ENCODE measurements at regions not wholly inside any gene's neighbourhood (a gene's known extent, or its start where the extent isn't known, plus 50 kb on each side); places are given as distances from the start of the nearest gene placed in this dataset.

DNA sequence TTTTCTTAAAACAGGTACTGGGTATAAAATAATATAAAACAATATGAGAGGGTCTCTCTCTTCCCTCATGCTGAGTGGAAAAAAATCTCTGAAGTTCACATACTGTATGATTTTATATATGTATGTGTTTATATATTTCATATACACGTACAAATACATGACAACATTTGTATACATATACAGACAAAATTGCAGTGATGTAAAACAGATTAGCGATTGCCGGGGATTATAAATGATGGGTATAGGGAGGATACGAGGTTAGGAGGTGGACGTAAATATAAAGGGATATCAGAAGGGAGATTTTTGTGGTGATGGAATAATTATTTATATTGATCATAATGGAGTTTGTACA, 194.8 kb upstream of the PRSS16 start:
- TF ChIP-seq TAF1 (IDR thresholded peaks at IDR 0.05; ENCODE audit: borderline replicate concordance, insufficient read depth, low read length): no peak
- no peak for TF ChIP-seq FOXP2 (optimal IDR thresholded peaks at IDR 0.05; ENCODE audit: borderline replicate concordance, extremely low read depth, extremely low read length, insufficient read depth)
- TF ChIP-seq SIN3A (IDR thresholded peaks at IDR 0.05; ENCODE audit: borderline replicate concordance, insufficient read depth, low read length): no peak
- no peak for TF ChIP-seq POLR2AphosphoS5 (IDR thresholded peaks at IDR 0.05; ENCODE audit: low read depth, low read length)
- TF ChIP-seq, protein P1, sequence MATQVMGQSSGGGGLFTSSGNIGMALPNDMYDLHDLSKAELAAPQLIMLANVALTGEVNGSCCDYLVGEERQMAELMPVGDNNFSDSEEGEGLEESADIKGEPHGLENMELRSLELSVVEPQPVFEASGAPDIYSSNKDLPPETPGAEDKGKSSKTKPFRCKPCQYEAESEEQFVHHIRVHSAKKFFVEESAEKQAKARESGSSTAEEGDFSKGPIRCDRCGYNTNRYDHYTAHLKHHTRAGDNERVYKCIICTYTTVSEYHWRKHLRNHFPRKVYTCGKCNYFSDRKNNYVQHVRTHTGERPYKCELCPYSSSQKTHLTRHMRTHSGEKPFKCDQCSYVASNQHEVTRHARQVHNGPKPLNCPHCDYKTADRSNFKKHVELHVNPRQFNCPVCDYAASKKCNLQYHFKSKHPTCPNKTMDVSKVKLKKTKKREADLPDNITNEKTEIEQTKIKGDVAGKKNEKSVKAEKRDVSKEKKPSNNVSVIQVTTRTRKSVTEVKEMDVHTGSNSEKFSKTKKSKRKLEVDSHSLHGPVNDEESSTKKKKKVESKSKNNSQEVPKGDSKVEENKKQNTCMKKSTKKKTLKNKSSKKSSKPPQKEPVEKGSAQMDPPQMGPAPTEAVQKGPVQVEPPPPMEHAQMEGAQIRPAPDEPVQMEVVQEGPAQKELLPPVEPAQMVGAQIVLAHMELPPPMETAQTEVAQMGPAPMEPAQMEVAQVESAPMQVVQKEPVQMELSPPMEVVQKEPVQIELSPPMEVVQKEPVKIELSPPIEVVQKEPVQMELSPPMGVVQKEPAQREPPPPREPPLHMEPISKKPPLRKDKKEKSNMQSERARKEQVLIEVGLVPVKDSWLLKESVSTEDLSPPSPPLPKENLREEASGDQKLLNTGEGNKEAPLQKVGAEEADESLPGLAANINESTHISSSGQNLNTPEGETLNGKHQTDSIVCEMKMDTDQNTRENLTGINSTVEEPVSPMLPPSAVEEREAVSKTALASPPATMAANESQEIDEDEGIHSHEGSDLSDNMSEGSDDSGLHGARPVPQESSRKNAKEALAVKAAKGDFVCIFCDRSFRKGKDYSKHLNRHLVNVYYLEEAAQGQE (IDR thresholded peaks at IDR 0.05; ENCODE audit: insufficient read depth in 1 of 2, low read depth in 2 of 2, low read length in 2 of 2): no peak

DNA sequence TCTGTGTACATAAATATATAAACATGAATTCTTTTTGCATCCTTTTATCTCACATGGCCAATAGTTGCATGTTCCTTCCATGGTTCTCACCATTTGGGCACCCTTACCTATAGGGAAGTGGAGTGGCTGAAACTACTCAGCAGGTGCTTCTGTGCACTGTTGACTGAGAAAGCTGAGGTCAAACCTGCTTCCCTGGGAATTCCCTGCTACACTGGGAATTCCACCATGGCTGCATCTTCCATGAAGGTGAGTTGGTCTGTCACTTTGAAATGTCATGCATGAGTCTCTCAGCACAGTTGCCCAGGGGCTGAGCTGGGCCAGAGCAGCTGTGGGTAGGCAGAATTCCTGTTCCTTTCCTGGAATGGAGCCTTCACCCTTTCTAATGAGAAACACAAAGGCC, 193.8 kb upstream of the PRSS16 start:
- TF ChIP-seq POLR2AphosphoS5 (IDR thresholded peaks at IDR 0.05; ENCODE audit: low read depth, low read length) (no peak), SIN3A (IDR thresholded peaks at IDR 0.05; ENCODE audit: borderline replicate concordance, insufficient read depth, low read length) (no peak), FOXP2 (optimal IDR thresholded peaks at IDR 0.05; ENCODE audit: borderline replicate concordance, extremely low read depth, extremely low read length, insufficient read depth) (no peak), TAF1 (IDR thresholded peaks at IDR 0.05; ENCODE audit: borderline replicate concordance, insufficient read depth, low read length) (no peak)
- TF ChIP-seq, protein P1 (IDR thresholded peaks at IDR 0.05; ENCODE audit: insufficient read depth in 1 of 2, low read depth in 2 of 2, low read length in 2 of 2): no peak

DNA sequence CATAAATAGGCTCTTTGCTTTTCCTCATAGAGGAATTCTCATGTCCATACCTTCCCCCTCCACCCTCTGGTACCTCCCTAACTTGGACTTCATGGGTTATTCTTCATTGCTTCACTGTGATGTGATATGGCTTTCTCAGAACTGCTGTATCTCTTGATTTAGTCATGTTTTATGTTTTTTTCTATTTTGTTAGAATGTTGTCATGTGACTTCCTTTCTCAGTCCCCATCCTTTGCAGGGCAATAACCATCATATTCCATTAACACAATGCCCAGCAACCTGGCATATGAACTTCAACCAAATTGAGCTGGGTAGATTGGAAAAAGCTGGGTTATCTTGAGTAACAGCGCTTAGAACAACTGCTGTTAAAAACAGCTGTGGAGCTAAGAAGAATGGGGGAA, 190.9 kb upstream of the PRSS16 start:
- TF ChIP-seq, protein P1 (IDR thresholded peaks at IDR 0.05; ENCODE audit: insufficient read depth in 1 of 2, low read depth in 2 of 2, low read length in 2 of 2): no peak
- TF ChIP-seq POLR2AphosphoS5 (IDR thresholded peaks at IDR 0.05; ENCODE audit: low read depth, low read length) (no peak), TAF1 (IDR thresholded peaks at IDR 0.05; ENCODE audit: borderline replicate concordance, insufficient read depth, low read length) (no peak), FOXP2 (optimal IDR thresholded peaks at IDR 0.05; ENCODE audit: borderline replicate concordance, extremely low read depth, extremely low read length, insufficient read depth) (no peak), SIN3A (IDR thresholded peaks at IDR 0.05; ENCODE audit: borderline replicate concordance, insufficient read depth, low read length) (no peak)

DNA sequence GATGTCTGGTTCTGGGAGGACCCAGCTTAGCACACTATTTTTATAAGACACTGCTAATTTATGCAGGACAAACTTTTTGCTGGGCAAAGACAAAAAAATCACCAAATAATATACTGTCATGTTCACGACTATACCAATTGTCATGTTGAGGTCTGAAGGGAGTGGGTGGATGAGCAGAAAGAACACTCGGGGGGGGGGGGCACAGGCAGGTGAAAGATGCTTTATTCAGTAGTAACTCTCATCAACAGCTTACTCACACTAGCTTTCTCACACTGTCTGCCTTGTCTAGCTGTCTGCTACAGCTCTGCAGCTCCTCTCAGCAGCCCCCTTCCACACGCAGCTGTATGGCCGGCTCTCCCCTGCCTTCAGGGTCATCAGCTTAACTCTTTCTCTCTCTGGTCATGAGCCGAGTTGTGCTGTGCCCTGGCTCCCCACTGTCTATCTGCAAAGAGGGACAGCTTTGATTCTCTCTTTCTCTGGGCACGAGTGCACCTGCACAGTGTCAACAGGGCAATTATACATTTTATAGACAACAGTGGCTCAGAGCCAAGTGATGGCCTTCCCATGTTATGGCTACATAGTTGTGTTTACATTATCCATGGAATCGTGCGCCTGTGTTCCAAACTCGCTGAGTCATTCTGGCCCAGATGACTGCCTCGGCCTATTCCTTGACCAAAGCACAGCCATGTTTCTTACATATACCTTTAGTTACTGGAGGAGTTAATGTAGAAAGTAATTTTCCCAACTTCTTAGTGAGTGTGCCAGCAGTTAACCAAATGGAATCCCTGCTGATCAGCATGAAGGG, 187.7 kb upstream of the PRSS16 start:
- TF ChIP-seq FOXP2 (optimal IDR thresholded peaks at IDR 0.05; ENCODE audit: borderline replicate concordance, extremely low read depth, extremely low read length, insufficient read depth): no peak
- no peak for TF ChIP-seq TAF1 (IDR thresholded peaks at IDR 0.05; ENCODE audit: borderline replicate concordance, insufficient read depth, low read length)
- TF ChIP-seq SIN3A (IDR thresholded peaks at IDR 0.05; ENCODE audit: borderline replicate concordance, insufficient read depth, low read length): no peak
- TF ChIP-seq POLR2AphosphoS5 (IDR thresholded peaks at IDR 0.05; ENCODE audit: low read depth, low read length): no peak
- TF ChIP-seq, protein P1 (IDR thresholded peaks at IDR 0.05; ENCODE audit: insufficient read depth in 1 of 2, low read depth in 2 of 2, low read length in 2 of 2): no peak
